ENCODE measurements at regions not wholly inside any gene's neighbourhood (a gene's known extent, or its start where the extent isn't known, plus 50 kb on each side); places are given as distances from the start of the nearest gene placed in this dataset.

DNA sequence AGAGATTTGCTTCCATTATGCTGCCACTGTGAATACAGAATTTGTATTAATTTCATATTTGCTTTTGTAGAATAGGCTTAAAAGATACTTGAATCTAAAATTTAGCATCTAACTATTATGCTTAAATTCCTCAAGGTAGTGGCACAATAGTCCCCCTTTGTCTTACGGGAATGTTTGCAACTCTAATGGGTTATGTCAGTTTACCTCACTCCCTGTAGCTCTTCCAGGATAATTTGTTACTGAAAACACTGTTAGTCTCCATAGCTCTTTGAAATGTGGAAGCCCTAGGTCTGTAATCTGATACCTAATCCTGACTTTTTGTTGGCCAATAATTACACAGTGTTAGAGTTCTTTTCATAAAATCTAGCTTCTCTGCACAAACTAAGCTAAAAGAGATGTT lies 433.4 kb downstream of the PYDC2 start:
- no peak overlapping the region for H2AFZ ChIP-seq (ENCODE audit: insufficient read depth, low read depth, low read length, poor library complexity, severe bottlenecking)
- DNase-seq: no peak
- no peaks in the 10 kb centered on the region for H4K20me1 ChIP-seq (ENCODE audit: insufficient read depth, low read length)
- no peak overlapping the region for H3K4me3 Mint-ChIP-seq
- no peak overlapping the region for H3K4me2 ChIP-seq (replicated peaks; ENCODE audit: extremely low read depth, low read length, poor library complexity, severe bottlenecking)
- no peaks in the 10 kb centered on the region for H3K27me3 ChIP-seq (ENCODE audit: control insufficient read depth in 2 of 2, insufficient read depth in 2 of 2, low read length in 2 of 2)
- no peaks in the 10 kb centered on the region for H3K36me3 ChIP-seq (replicated peaks in 1 of 2; ENCODE audit: control insufficient read depth in 1 of 2, insufficient read depth in 2 of 2, low read length in 2 of 2)
- TF ChIP-seq, protein P1, sequence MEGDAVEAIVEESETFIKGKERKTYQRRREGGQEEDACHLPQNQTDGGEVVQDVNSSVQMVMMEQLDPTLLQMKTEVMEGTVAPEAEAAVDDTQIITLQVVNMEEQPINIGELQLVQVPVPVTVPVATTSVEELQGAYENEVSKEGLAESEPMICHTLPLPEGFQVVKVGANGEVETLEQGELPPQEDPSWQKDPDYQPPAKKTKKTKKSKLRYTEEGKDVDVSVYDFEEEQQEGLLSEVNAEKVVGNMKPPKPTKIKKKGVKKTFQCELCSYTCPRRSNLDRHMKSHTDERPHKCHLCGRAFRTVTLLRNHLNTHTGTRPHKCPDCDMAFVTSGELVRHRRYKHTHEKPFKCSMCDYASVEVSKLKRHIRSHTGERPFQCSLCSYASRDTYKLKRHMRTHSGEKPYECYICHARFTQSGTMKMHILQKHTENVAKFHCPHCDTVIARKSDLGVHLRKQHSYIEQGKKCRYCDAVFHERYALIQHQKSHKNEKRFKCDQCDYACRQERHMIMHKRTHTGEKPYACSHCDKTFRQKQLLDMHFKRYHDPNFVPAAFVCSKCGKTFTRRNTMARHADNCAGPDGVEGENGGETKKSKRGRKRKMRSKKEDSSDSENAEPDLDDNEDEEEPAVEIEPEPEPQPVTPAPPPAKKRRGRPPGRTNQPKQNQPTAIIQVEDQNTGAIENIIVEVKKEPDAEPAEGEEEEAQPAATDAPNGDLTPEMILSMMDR (IDR thresholded peaks at IDR 0.05): no peak
- no peaks in the 10 kb centered on the region for H3K27me3 Mint-ChIP-seq (ENCODE audit: low read depth in 3 of 3)
- no CpG with 5 or more reads among the region's 1 CpG for WGBS (ENCODE audit: insufficient coverage)
- H3K4me1 ChIP-seq (ENCODE audit: control insufficient read depth in 1 of 2, insufficient read depth in 2 of 2, low read length in 2 of 2): no peaks in the 10 kb centered on the region
- peaks cover 0 to 9% of the 10 kb centered on the region in 2 donors for H3K9me3 ChIP-seq (replicated peaks in 1 of 2; ENCODE audit: control insufficient read depth in 1 of 2, insufficient read depth in 1 of 2, low read length in 2 of 2)
- no peak overlapping the region for H3K9ac ChIP-seq (ENCODE audit: insufficient read depth, low read length, poor library complexity, severe bottlenecking)
- no peaks in the 10 kb centered on the region for H3K79me2 ChIP-seq (ENCODE audit: insufficient read depth, low read length)
- intact Hi-C loops (cut with micrococcal nuclease): no loop called here
- no peaks in the 10 kb centered on the region for H3K4me1 Mint-ChIP-seq
- H3K4me3 ChIP-seq (replicated peaks in 1 of 3; ENCODE audit: low read depth in 2 of 3, low read length in 3 of 3): no peak overlapping the region
- H3K9me3 Mint-ChIP-seq: peaks cover 0 to 3% (median 2%) of the 10 kb centered on the region in 7 donors
- H3K27ac ChIP-seq (ENCODE audit: low read depth in 1 of 2, low read length in 2 of 2): no peak overlapping the region
- H3K36me3 Mint-ChIP-seq: no peaks in the 10 kb centered on the region
- no peak overlapping the region for H3K27ac Mint-ChIP-seq

DNA sequence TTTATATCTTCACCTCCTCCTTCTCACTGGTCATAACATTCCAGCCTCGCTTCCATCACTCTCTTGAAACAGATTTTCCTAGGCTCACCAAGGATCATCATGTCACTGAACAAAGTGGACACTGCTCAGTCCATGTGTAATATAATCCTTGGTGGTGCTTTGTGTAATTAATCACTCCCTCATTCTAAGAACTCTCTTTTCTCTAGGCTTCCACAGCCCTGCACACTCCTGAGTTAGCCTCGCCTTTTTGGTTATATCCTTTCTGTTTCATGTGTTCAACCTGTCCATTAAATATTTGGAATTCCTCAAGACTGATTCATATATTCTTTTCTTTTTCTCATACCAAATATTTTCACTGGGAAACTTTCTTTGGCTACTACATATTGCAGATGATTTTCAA lies 440.8 kb downstream of the PYDC2 start:
- Histone ChIP-seq H3K9me3 (replicated peaks in 1 of 2; ENCODE audit: control insufficient read depth in 1 of 2, insufficient read depth in 1 of 2, low read length in 2 of 2) (peaks cover 0 to 8% of the 10 kb centered on the region in 2 donors), H3K27ac (ENCODE audit: low read depth in 1 of 2, low read length in 2 of 2) (no peak overlapping the region), H3K4me1 (ENCODE audit: control insufficient read depth in 1 of 2, insufficient read depth in 2 of 2, low read length in 2 of 2) (no peaks in the 10 kb centered on the region), H3K4me2 (replicated peaks; ENCODE audit: extremely low read depth, low read length, poor library complexity, severe bottlenecking) (no peak overlapping the region), H3K4me3 (replicated peaks in 1 of 3; ENCODE audit: low read depth in 2 of 3, low read length in 3 of 3) (no peak overlapping the region), H3K36me3 (replicated peaks in 1 of 2; ENCODE audit: control insufficient read depth in 1 of 2, insufficient read depth in 2 of 2, low read length in 2 of 2) (no peaks in the 10 kb centered on the region), H3K79me2 (ENCODE audit: insufficient read depth, low read length) (no peaks in the 10 kb centered on the region), H4K20me1 (ENCODE audit: insufficient read depth, low read length) (no peaks in the 10 kb centered on the region), H2AFZ (ENCODE audit: insufficient read depth, low read depth, low read length, poor library complexity, severe bottlenecking) (no peak overlapping the region), H3K9ac (ENCODE audit: insufficient read depth, low read length, poor library complexity, severe bottlenecking) (no peak overlapping the region), H3K27me3 (ENCODE audit: control insufficient read depth in 2 of 2, insufficient read depth in 2 of 2, low read length in 2 of 2) (no peaks in the 10 kb centered on the region)
- Mint-ChIP-seq H3K4me3 (no peak overlapping the region), H3K36me3 (no peaks in the 10 kb centered on the region), H3K27me3 (ENCODE audit: low read depth in 3 of 3) (no peaks in the 10 kb centered on the region), H3K4me1 (no peaks in the 10 kb centered on the region), H3K27ac (no peak overlapping the region), H3K9me3 (peaks cover 0 to 5% (median 2%) of the 10 kb centered on the region in 7 donors)
- DNase-seq: no peak
- WGBS (ENCODE audit: insufficient coverage): no CpG with 5 or more reads among the region's 2 CpGs
- intact Hi-C loops (cut with micrococcal nuclease): no loop called here
- TF ChIP-seq, protein P1 (IDR thresholded peaks at IDR 0.05): no peak

All from CD14-positive monocyte (primary cell).